ENCODE measurements at regions not wholly inside any gene's neighbourhood (a gene's known extent, or its start where the extent isn't known, plus 50 kb on each side); places are given as distances from the start of the nearest gene placed in this dataset.

- DNase-seq, result no peak
Measured at GRCh38 chr3:187618722-187619121, 51.5 kb downstream of the SST start.

DNA sequence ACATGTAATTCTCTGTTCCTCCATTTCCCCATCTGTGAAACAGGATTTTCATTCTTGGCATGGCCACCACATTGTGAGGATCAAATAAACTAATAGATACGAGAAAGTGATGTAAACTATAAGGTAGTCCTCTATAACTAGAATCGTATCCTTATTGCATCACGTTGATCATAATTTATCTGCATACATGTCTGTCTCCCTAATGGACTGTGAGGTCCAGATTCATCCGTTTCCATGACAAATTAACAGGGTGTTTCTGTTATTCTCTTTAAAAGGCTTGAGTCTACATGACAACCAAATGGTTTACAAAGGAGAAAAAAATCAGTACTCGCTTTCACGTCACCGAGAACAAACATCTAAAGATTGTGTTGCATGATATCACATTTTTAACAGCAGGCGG lies 53.0 kb downstream of the SST start:
- no peak for DNase-seq

DNA sequence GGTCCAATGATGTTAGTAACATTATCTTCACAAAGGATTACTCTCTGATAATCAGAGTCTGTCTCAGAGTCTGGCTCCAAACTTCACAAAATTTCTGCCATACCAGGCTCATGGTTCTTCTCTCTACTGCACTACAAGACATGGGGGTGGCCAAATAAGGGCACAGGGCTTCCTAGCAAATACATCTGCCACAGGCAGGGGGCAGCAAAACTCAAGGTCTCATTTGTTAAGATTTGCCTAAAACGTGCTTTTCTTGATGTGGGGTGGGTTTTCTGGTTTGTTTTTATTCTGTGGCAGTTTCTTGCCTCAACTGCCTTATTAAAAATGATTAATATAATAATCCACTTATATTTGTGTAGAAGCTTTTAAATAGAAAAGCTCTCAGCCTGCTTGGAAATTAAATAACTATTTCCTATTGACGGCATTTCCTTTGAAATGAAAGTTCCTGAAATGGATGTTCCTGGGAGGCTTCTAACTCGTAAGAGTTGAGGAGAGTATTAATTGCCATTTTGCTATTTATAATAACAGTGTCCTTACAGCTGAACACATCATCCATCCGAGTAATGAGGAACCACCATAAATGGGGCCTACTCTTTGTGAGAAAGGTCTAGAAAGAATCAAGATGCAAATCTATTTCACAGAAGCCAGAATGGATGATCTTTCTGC lies 53.8 kb downstream of the SST start:
- peak; percentile 51 for DNase-seq

DNA sequence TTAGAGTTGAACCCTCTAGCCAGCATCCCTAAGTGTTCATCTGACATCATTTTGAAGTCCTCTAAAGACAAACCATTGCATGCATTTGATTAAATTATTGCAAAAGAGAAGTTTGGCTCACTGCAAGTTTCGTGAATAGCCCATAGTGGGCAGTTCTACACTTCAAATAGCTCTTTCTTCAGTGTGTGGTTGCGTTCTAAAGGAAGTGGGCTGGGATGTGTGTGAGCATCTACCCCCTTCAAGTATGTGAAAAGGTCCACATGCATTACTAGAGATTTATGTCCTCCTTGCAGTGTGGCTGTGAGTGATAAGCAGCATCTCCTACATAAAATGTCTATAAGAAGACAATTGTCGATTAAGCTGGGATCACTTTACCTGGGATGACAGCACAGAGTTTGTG lies 54.6 kb downstream of the SST start:
- no peak for DNase-seq

DNA sequence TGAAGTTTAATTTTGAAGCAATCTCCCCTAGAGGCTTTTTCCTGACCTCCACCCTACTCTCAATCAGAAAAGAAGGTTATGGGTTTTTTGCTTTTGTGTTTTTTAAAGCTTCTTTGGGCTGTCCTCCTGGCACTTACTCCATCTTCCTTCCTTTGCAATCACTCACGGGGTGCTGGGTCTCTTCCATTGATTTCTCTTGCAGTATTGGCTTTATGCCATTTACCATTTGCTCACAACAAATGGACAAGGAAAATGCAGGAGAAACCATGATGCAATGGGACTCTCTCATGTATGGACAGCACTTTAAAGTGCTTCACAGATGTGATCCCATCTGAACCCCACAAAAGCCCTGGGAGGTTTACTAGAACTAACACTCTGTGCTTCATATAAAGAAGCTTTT lies 57.5 kb downstream of the SST start:
- no peak for DNase-seq

- DNase-seq, result no peak
Measured at GRCh38 chr3:187610981-187611511, 59.1 kb downstream of the SST start.

- DNase-seq, result no peak
Measured at GRCh38 chr3:187594272-187594671, 75.9 kb downstream of the SST start.

GRCh38 chr3:187593451-187593850 lies 76.7 kb downstream of the SST start:
- DNase-seq, result no peak

- no peak for DNase-seq
Measured at GRCh38 chr3:187590861-187591576, 79.2 kb downstream of the SST start.

DNA sequence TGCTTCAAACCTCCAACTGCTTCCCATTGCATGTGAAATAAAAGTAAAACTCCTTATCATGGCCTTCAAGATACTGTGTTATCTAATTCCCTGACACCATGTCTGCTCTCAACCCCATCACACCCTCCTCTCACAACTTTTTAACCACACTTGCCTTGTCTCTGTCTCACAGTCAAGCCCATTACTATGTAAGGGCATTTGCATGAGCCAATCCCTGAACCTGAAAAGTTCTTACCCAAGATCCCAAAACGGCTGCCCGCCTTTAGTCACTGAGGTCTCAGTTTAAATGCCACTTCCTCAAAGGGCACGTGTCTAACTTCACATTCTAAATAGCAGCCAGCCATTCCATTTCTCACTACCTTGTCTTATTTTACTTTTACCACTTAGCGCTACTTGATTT lies 83.1 kb downstream of the SST start:
- no peak for DNase-seq

DNA sequence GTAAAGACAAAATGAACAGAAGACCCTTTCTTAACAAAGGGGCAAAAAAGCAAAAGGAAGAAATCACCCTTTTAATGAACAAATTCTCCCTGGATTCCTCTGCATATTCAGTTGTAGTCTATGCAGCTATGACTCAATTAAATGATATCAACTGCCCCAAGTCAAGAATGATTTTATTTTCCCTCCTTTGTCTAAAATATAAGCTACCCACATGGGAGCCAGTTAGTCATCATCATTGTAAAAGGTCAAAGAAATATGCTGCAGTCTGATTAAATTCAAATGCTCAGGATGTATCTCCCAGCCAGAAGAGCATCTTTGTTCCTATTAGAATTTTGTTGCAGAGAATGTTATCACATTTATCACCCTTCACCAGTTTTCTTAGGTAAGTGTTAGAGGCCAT lies 84.0 kb downstream of the SST start:
- no peak for DNase-seq

- DNase-seq, result no peak
Measured at GRCh38 chr3:187572441-187572840, 97.8 kb downstream of the SST start.

GRCh38 chr3:187571701-187572100 lies 98.5 kb downstream of the SST start:
- no peak for DNase-seq

GRCh38 chr3:187570776-187571175 lies 99.4 kb downstream of the SST start:
- no peak for DNase-seq

DNA sequence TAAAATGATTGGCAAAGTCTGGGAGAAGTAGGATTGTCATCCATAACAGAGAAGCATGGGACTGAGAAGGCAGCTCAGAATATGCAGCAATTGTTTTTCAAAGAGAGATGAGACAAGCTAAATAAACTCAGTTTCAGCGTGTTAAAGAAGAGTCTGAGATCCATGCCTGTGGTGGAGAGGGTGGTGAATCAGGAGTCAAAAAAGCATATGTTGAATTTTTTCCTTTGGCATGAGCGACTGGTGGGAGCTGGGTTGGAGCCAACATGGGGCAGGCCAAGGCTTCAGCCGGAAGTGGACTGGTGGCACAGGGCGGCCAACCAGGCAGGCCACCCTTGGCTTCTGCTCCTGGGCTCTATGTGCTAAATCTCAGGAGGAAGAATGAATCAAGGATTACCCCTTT lies 102.0 kb downstream of the SST start:
- DNase-seq, result no peak

- DNase-seq, result no peak
Measured at GRCh38 chr3:187567661-187568121, 102.5 kb downstream of the SST start.

GRCh38 chr3:187567021-187567420 lies 103.2 kb downstream of the SST start:
- DNase-seq, result no peak

- DNase-seq, result no peak
Measured at GRCh38 chr3:187565701-187566100, 104.5 kb downstream of the SST start.

DNA sequence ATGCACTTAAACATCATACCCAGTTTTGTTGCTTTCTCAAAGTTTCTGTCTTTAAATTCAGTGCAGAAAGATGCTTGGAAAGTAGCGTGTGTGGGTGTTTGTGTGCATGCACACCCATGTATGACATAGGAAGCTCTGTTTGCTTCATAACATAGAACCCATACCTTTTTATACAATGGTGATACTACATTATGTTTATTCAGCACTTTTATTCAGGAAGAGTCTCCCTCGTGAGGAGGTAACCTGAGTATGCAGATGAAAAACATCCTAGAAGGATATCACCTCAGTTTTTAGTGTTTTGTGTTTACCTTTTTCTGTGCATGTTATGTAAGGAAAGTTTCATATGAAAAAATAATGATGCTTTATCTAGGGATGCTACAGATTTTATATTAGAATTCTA lies 111.2 kb downstream of the SST start:
- DNase-seq, result no peak

DNA sequence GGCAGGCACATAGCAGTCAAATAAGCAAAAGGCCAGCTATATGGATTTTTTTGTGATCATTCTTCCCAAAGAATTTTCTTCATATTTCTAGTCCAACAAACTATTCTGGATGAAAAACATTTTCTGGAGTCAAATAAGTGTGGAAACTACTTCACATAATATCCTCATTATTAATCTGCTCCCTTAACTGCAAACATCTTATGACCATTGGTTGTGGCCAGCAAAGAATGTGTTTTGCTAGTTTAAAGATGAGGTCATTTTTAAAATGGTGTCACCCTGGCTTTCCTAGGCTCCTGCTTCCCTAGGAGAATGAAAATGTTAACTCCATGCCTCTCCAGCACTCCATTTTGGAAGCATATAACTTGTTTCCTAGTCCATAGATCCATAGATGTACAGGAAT lies 118.8 kb downstream of the SST start:
- DNase-seq, result no peak

DNA sequence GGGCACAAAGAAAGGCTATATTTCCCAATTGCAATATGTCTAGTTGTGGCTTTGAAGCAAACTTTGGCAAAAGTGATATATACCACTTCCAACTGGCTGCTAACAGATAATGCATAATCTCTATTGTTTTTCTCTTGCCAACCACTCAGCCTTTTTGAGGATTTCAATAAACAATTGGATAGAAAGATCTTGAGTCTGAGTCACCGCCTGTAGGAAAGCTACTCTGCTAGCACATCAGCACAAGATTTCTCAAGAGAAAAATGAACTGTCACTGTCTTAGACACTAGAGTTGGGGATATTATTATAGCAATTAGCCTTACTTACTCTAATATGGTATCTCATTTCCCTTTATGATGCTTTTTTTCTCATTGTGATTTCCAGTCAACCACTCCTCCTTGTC lies 119.7 kb downstream of the SST start:
- DNase-seq, result no peak

DNA sequence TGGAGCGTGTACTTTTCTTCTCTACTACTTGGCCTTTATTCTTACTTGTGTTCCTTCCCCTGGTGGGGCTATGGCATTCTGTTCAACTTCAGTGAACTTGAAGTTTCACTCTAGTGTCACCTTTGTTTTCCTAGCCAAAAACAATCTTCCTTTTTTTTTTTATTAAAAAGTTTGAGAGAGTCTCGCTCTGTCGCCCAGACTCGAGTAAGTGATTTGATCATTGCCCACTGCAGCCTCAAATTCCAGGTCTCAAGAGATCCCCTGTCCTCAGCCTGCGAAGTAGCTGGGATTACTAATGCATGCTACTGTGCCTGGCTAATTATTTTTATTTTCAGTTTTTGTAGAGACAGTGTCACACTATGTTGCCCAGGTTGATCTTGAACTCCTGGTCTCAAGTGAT lies 124.8 kb downstream of the SST start:
- no peak for DNase-seq

- DNase-seq, result no peak
Measured at GRCh38 chr3:187544326-187544725, 125.9 kb downstream of the SST start.

- DNase-seq, result no peak
Measured at GRCh38 chr3:187540847-187541246, 129.3 kb downstream of the SST start.

- no peak for DNase-seq
Measured at GRCh38 chr3:187536185-187536584, 134.0 kb downstream of the SST start.

Data from CD4-positive, alpha-beta T cell treated with Interleukin-17A for 4 hours (primary cell).